ENCODE measurements at regions not wholly inside any gene's neighbourhood (a gene's known extent, or its start where the extent isn't known, plus 50 kb on each side); places are given as distances from the start of the nearest gene placed in this dataset.

GRCh38 chr3:94515983-94516382, 453.1 kb downstream of the NSUN3 start:
- TF ChIP-seq, protein P1, sequence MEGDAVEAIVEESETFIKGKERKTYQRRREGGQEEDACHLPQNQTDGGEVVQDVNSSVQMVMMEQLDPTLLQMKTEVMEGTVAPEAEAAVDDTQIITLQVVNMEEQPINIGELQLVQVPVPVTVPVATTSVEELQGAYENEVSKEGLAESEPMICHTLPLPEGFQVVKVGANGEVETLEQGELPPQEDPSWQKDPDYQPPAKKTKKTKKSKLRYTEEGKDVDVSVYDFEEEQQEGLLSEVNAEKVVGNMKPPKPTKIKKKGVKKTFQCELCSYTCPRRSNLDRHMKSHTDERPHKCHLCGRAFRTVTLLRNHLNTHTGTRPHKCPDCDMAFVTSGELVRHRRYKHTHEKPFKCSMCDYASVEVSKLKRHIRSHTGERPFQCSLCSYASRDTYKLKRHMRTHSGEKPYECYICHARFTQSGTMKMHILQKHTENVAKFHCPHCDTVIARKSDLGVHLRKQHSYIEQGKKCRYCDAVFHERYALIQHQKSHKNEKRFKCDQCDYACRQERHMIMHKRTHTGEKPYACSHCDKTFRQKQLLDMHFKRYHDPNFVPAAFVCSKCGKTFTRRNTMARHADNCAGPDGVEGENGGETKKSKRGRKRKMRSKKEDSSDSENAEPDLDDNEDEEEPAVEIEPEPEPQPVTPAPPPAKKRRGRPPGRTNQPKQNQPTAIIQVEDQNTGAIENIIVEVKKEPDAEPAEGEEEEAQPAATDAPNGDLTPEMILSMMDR (IDR thresholded peaks at IDR 0.05), result no peak
- no peak for TF ChIP-seq POLR2AphosphoS5 (IDR thresholded peaks at IDR 0.05)
- no peak for TF ChIP-seq EP300 (IDR thresholded peaks at IDR 0.05)
